GM12874 (cell line): ENCODE measurements at regions not wholly inside any gene's neighbourhood (a gene's known extent, or its start where the extent isn't known, plus 50 kb on each side); places are given as distances from the start of the nearest gene placed in this dataset.

Source experiments
- CTCF ChIP-seq: IDR thresholded peaks from 2 replicates; pipeline ENCODE4 v1.5.1; 2011; ENCODE audit warnings: low read depth, mild to moderate bottlenecking, control low read depth, low read length, moderate library complexity; ENCODE audit not compliant: insufficient read depth

GRCh38 chr13:70189981-70190380 lies 81.7 kb upstream of the KLHL1 start:
- TF ChIP-seq CTCF, result no peak

GRCh38 chr13:70188567-70188966 lies 80.3 kb upstream of the KLHL1 start:
- TF ChIP-seq CTCF, result no peak

- TF ChIP-seq CTCF, result no peak
Observed at GRCh38 chr13:70183041-70183440, 74.8 kb upstream of the KLHL1 start.
